Body of pancreas (tissue), 4 donors: ENCODE measurements at regions not wholly inside any gene's neighbourhood (a gene's known extent, or its start where the extent isn't known, plus 50 kb on each side); places are given as distances from the start of the nearest gene placed in this dataset.

Source experiments
- CTCF ChIP-seq, 7 experiments: fragments of 450-650 bp in 4 of 7; fragments of 200-600 bp in 3 of 7; sonication (generic) in 3 of 7; IDR thresholded peaks; one replicate each; pipeline ENCODE4 v1.5.1; 2016 to 2019; ENCODE audit warnings: antibody characterized with exemption in 7 of 7
- POLR2A ChIP-seq, 3 donors: fragments of 450-650 bp; IDR thresholded peaks; one replicate each; pipeline ENCODE4 v1.6.1; 2016; ENCODE audit warnings: antibody characterized with exemption in 3 of 3, mild to moderate bottlenecking in 2 of 3

- TF ChIP-seq CTCF (IDR thresholded peaks at IDR 0.05) (no peak), POLR2A (IDR thresholded peaks at IDR 0.05) (no peak)
Observed at GRCh38 chr11:70625582-70626518, 227.5 kb downstream of the CTTN start.
